ENCODE measurements at regions not wholly inside any gene's neighbourhood (a gene's known extent, or its start where the extent isn't known, plus 50 kb on each side); places are given as distances from the start of the nearest gene placed in this dataset.

DNA sequence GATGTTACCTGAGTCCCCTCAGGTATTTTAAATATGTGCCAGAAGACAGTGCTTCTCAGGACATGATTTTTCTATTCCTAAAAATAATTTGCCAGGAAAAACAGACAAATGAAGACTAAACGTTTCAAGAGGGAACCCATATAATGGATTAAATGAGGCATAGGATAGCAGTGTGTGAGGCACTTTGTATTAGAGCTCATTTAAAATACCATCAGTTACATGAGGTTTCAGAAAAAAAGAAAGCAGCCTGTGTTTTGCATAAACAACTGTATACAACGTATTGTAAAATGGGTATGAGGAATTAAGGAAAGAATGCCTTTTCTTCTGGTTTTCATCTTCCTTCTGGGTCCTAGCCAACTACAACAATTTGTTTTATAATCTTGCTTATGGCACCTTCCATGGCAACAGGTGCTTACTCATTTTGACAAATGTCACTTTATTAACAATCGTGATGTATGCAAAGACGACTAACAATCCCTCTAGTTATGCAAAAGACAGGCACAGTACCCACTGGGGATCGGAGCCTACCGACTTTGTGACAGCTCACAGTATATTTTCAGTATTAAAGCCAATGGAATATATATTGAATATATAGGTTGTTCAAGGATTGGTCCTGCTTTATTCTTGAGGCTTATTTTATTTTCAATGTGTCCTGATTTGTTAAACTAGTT is 231.6 kb upstream of the ZNF717 start:
- ATAC-seq (replicated peaks in 6 of 8) = peak in 5 of 8 experiments; percentile 63 to 95 (median 86)
- no peaks in the 10 kb centered on the region for H3K4me1 ChIP-seq (replicated peaks in 1 of 2)
- 18 to 80% (median 41%) methylated on average over 1 to 6 of the region's 6 CpGs for WGBS, 10 experiments
- H3K27ac ChIP-seq = no peak overlapping the region
- in situ Hi-C loops (cut with MboI; ENCODE audit: low pct_unique_long_range_greater_than_20kb in 2 of 9, low sequenced_read_pairs in 9 of 9, unreplicated experiment in 9 of 9) = no loop called here
- H3K4me3 ChIP-seq = no peak overlapping the region

DNA sequence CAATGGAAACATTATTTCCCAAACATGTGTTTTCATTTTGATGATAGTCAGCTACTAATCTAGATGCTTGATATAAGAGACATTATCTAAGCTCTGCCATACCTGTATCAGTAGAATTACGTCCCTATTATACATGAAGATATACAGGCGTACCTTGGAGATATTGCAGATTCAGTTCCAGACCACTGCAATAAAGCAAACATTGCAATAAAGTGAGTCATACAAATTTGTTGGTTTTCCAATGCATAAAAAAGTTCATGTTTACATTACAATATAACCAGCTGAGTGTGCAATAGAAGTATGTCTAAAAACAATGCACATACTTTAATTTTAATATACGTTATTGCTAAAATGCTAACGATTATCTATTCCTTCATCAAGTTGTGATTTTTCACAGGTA is 236.0 kb upstream of the ZNF717 start:
- H3K27ac ChIP-seq = no peak overlapping the region
- in situ Hi-C loops (cut with MboI; ENCODE audit: low pct_unique_long_range_greater_than_20kb in 2 of 9, low sequenced_read_pairs in 9 of 9, unreplicated experiment in 9 of 9) = no loop called here
- H3K4me1 ChIP-seq (replicated peaks in 1 of 2) = no peaks in the 10 kb centered on the region
- H3K4me3 ChIP-seq = no peak overlapping the region
- no peak for ATAC-seq (replicated peaks in 6 of 8)
- WGBS, 10 experiments = 42 to 100% (median 91%) methylated on average over 2 to 4 of the region's 4 CpGs

DNA sequence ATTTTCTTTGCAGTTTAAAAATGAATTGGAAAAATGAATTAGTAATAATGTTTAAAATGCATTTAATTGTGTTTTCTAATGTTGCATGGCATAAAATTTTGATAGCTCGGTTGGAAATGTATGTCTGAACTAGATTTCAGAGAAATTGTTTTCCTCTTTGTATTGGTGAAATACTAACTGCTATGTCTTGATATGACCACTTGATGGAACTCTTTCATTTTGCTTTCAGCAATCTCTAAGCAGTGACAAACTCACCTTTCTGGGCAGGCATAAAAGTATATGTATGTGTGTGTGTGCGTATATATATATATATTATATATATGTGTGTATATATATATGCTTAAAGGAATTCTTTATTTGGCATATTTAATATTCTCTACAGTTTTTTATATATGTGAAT is 239.3 kb upstream of the ZNF717 start:
- Histone ChIP-seq H3K4me3 (no peak overlapping the region), H3K27ac (no peak overlapping the region), H3K4me1 (replicated peaks in 1 of 2) (no peaks in the 10 kb centered on the region)
- ATAC-seq (replicated peaks in 6 of 8) = peak in 2 of 8 experiments; percentile 41 to 46
- WGBS, 10 experiments = 0 to 50% (median 31%) methylated on average over 1 to 2 of the region's 2 CpGs; no CpG with 5 or more reads in 1 of the 10 experiments
- in situ Hi-C loops (cut with MboI; ENCODE audit: low pct_unique_long_range_greater_than_20kb in 2 of 9, low sequenced_read_pairs in 9 of 9, unreplicated experiment in 9 of 9) = loop anchor here in 1 of 9 experiments (25.0 kb wide), 1 partner anchor 538 kb away; no protein-coding TSS in a partner anchor

DNA sequence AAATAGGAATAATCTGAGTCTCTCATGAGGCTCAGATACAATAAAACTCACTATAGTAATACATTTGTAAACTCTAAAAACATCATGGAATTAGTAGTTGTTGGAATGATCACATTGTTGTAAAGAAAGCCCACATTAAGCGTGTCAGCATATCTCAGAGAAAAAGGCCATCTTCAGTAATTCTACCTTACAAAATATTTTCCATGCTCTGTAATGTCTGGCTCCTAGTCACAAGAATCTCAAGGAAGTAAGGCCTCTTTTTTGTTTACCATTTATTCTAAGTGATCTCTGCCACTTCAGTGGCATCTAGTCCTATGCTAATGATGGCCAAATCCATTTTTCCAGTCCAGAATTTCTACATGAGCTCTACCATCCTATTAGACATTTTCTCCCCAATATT is 240.2 kb upstream of the ZNF717 start:
- WGBS, 10 experiments = 44 to 100% (median 100%) methylated on average over 1 of the region's 1 CpG; no CpG with 5 or more reads in 1 of the 10 experiments

DNA sequence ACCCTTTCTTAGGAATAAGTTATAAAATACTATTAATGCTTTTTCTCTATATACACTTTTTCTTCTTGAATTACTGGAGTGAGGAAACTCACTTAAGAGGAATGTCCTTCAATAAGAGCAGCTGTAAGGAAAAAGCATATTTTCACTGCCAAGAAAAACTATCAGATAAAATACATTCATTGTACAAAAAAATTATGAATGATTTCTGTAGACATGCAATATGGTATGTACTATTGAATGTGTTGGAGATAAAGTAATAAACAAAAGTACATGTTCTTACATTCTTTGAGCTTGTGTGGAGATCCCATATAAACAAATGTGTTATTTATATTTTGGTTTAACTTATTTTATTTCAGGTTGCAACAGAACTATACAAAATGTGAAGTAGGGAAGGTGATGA is 241.0 kb upstream of the ZNF717 start:
- no peak for ATAC-seq (replicated peaks in 6 of 8)

More for the DNA sequence above, 240.2 kb upstream of the ZNF717 start:
- Histone ChIP-seq H3K4me3 (no peak overlapping the region), H3K27ac (no peak overlapping the region), H3K4me1 (replicated peaks in 1 of 2) (no peaks in the 10 kb centered on the region)
- in situ Hi-C loops (cut with MboI; ENCODE audit: low pct_unique_long_range_greater_than_20kb in 2 of 9, low sequenced_read_pairs in 9 of 9, unreplicated experiment in 9 of 9) = loop anchor here in 1 of 9 experiments (25.0 kb wide), 1 partner anchor 537 kb away; no protein-coding TSS in a partner anchor
- ATAC-seq (replicated peaks in 6 of 8) = no peak

DNA sequence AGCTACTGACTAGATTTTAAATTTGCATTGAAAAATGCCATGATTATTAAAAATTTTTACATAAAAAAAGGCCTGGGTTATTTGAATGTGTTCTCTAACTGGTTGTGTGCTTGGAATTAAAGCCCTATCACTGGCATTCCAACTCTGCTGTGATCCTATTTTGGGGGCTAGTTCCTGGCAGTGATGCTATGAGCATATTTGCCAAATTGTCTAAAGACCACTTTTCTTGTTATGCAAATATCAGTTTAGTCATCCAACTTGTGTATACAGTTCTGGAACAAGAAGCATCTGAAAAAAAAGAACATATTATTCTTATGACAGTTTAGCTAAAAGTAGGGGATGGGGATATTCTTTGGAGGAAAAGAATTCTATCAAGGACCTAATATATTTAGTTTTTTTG is 243.4 kb upstream of the ZNF717 start:
- ATAC-seq (replicated peaks in 6 of 8) = no peak
- Histone ChIP-seq H3K27ac (no peak overlapping the region), H3K4me3 (no peak overlapping the region), H3K4me1 (replicated peaks in 1 of 2) (no peaks in the 10 kb centered on the region)
- in situ Hi-C loops (cut with MboI; ENCODE audit: low pct_unique_long_range_greater_than_20kb in 2 of 9, low sequenced_read_pairs in 9 of 9, unreplicated experiment in 9 of 9) = loop anchor here in 1 of 9 experiments (25.0 kb wide), 1 partner anchor 534 kb away; no protein-coding TSS in a partner anchor

More for the DNA sequence above, 241.0 kb upstream of the ZNF717 start:
- H3K4me1 ChIP-seq (replicated peaks in 1 of 2) = no peaks in the 10 kb centered on the region
- H3K4me3 ChIP-seq = no peak overlapping the region
- no peak overlapping the region for H3K27ac ChIP-seq
- in situ Hi-C loops (cut with MboI; ENCODE audit: low pct_unique_long_range_greater_than_20kb in 2 of 9, low sequenced_read_pairs in 9 of 9, unreplicated experiment in 9 of 9) = loop anchor here in 1 of 9 experiments (25.0 kb wide), 1 partner anchor 536 kb away; no protein-coding TSS in a partner anchor

DNA sequence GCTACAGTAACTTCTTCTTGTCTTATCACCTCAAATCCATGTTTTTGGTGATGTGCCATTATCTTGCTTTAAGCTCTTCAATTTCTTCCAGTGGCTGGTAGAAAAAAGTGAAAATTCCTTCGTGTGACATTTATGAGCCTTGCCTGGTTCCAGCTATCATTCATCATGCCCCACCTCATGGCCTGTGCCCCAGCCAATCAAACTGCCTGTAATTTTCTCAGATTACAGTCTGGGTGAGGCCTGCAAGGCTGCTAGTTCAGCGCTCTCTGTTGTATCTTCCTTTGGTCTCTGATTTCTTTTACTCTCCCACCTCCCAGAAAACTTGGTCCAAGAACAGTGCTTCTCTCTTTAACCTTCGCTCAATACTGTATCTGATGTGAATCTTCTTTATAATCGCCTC is 249.3 kb upstream of the ZNF717 start:
- in situ Hi-C loops (cut with MboI; ENCODE audit: low pct_unique_long_range_greater_than_20kb in 2 of 9, low sequenced_read_pairs in 9 of 9, unreplicated experiment in 9 of 9) = loop anchor here in 1 of 9 experiments (25.0 kb wide), 1 partner anchor 528 kb away; no protein-coding TSS in a partner anchor
- ATAC-seq (replicated peaks in 6 of 8) = peak in 4 of 8 experiments; percentile 41 to 64 (median 54)
- no peaks in the 10 kb centered on the region for H3K4me1 ChIP-seq (replicated peaks in 1 of 2)
- H3K27ac ChIP-seq = no peak overlapping the region
- 53 to 96% (median 66%) methylated on average over 1 to 4 of the region's 4 CpGs for WGBS, 10 experiments
- H3K4me3 ChIP-seq = no peak overlapping the region

DNA sequence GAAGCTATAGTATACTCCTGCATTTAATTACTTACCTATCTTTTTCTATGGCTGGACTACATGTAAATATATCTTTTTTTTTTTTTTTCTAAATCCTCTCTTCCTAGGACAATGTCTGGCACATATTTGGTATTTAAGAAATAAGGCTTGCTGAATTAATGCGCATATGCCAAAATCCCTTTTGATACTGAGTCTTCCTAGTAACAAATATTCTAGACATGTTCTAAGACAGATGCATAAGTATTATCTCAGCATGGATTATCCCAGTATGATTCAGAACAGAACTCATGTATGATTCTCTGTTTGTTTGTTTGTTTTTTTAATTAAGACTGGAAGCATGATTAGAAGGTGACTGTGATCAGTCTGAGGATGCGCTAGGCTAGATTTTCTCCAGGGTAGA is 249.8 kb upstream of the ZNF717 start:
- peak in 2 of 8 experiments; percentile 51 to 65 for ATAC-seq (replicated peaks in 6 of 8)
- H3K27ac ChIP-seq = no peak overlapping the region
- H3K4me3 ChIP-seq = no peak overlapping the region
- no peaks in the 10 kb centered on the region for H3K4me1 ChIP-seq (replicated peaks in 1 of 2)
- in situ Hi-C loops (cut with MboI; ENCODE audit: low pct_unique_long_range_greater_than_20kb in 2 of 9, low sequenced_read_pairs in 9 of 9, unreplicated experiment in 9 of 9) = loop anchor here in 1 of 9 experiments (25.0 kb wide), 1 partner anchor 527 kb away; no protein-coding TSS in a partner anchor
- WGBS, 10 experiments = 44 to 100% (median 77%) methylated on average over 2 of the region's 2 CpGs; no CpG with 5 or more reads in 1 of the 10 experiments

DNA sequence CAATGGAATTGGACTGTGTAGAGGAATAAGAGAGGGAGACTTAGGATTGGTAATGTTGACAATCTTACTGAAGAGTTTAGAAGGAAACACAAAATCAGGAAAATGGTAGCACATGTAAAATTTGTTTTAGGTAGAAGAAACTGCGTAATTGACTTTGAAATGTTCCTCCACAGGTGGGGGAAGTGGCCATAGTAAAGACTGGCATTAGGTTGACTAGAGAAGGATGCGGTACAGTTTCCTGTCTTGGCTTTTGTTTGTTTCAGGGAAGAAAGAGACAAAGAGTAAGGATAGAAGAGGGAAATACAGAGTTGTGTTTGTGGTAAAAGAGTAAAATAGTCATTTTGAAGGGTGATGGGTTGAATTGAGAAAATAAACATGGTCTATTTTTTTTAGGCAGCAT is 253.6 kb upstream of the ZNF717 start:
- no peak overlapping the region for H3K27ac ChIP-seq
- 33 to 86% (median 69%) methylated on average over 1 to 2 of the region's 2 CpGs for WGBS, 10 experiments
- no peak overlapping the region for H3K4me3 ChIP-seq
- no peaks in the 10 kb centered on the region for H3K4me1 ChIP-seq (replicated peaks in 1 of 2)
- no peak for ATAC-seq (replicated peaks in 6 of 8)
- in situ Hi-C loops (cut with MboI; ENCODE audit: low pct_unique_long_range_greater_than_20kb in 2 of 9, low sequenced_read_pairs in 9 of 9, unreplicated experiment in 9 of 9) = loop anchor here in 1 of 9 experiments (25.0 kb wide), 1 partner anchor 523 kb away; no protein-coding TSS in a partner anchor

DNA sequence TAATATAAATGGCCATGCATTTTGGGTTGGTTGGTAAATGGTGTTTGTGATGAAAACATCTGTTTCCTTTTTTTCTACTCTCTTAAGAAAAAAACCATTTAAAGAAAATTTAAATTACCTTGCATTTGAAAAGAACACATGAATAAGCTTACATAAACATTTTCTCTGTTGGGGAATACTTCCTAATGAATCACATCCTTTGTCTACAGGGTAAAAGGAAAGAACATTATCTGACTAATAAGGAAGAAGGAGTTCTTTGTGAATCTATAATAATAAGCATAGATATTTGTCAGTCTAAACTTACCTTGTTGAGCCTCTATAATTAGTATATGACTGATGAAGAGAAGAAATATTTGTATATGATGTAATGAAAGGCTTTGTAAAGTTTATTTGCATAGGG is 254.1 kb upstream of the ZNF717 start:
- in situ Hi-C loops (cut with MboI; ENCODE audit: low pct_unique_long_range_greater_than_20kb in 2 of 9, low sequenced_read_pairs in 9 of 9, unreplicated experiment in 9 of 9) = loop anchor here in 1 of 9 experiments (25.0 kb wide), 1 partner anchor 523 kb away; no protein-coding TSS in a partner anchor
- H3K4me1 ChIP-seq (replicated peaks in 1 of 2) = no peaks in the 10 kb centered on the region
- no peak for ATAC-seq (replicated peaks in 6 of 8)
- no peak overlapping the region for H3K27ac ChIP-seq
- H3K4me3 ChIP-seq = no peak overlapping the region

DNA sequence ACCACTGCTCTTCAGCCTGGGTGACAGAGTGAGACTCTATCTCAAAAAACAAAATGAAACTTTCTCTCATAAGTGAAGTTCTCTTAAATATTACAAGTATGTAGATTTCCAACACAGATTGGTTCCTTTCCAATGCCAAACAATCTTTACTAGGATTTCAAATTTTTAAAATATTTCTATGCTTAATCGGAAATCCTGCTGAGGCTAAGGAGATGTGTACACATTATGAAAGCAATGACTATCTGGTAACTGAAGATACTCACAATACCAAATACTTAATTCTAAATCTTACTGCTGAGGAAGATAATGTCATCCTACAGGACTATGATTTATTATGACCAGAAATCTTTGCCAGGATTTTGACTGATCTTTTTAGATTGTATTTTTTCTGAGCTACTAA is 255.6 kb upstream of the ZNF717 start:
- H3K4me1 ChIP-seq (replicated peaks in 1 of 2) = no peaks in the 10 kb centered on the region
- no peak overlapping the region for H3K27ac ChIP-seq
- no peak overlapping the region for H3K4me3 ChIP-seq
- 33 to 100% (median 76%) methylated on average over 1 of the region's 1 CpG; no CpG with 5 or more reads in 2 of the 10 experiments for WGBS, 10 experiments
- in situ Hi-C loops (cut with MboI; ENCODE audit: low pct_unique_long_range_greater_than_20kb in 2 of 9, low sequenced_read_pairs in 9 of 9, unreplicated experiment in 9 of 9) = loop anchor here in 1 of 9 experiments (25.0 kb wide), 1 partner anchor 521 kb away; no protein-coding TSS in a partner anchor
- ATAC-seq (replicated peaks in 6 of 8) = no peak

DNA sequence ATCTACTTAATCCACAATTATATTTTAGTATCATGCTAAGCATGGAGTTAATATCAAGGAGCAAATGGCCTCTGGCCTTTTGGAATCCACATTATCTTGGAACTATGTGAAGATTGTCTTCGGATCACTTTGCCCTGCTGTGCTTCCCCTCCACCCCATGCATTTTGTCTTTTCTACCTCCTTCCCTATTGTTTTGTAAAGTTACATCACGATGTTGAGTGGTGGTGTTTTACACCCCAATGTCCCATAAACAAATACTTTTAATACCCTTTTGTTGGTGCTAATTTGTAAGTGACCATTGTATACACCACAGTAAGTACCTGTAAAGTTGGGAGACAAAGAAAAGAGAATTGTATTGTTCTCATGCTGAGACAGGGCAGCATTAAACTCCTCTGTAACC is 258.4 kb upstream of the ZNF717 start:
- H3K4me3 ChIP-seq = no peak overlapping the region

More for the DNA sequence above, 258.4 kb upstream of the ZNF717 start:
- WGBS, 10 experiments = 13 to 92% (median 38%) methylated on average over 1 to 2 of the region's 2 CpGs; no CpG with 5 or more reads in 2 of the 10 experiments
- Histone ChIP-seq H3K27ac (no peak overlapping the region), H3K4me1 (replicated peaks in 1 of 2) (no peaks in the 10 kb centered on the region)
- no peak for ATAC-seq (replicated peaks in 6 of 8)
- in situ Hi-C loops (cut with MboI; ENCODE audit: low pct_unique_long_range_greater_than_20kb in 2 of 9, low sequenced_read_pairs in 9 of 9, unreplicated experiment in 9 of 9) = loop anchor here in 1 of 9 experiments (25.0 kb wide), 1 partner anchor 519 kb away; no protein-coding TSS in a partner anchor
